ENCODE measurements at regions not wholly inside any gene's neighbourhood (a gene's known extent, or its start where the extent isn't known, plus 50 kb on each side); places are given as distances from the start of the nearest gene placed in this dataset.

DNA sequence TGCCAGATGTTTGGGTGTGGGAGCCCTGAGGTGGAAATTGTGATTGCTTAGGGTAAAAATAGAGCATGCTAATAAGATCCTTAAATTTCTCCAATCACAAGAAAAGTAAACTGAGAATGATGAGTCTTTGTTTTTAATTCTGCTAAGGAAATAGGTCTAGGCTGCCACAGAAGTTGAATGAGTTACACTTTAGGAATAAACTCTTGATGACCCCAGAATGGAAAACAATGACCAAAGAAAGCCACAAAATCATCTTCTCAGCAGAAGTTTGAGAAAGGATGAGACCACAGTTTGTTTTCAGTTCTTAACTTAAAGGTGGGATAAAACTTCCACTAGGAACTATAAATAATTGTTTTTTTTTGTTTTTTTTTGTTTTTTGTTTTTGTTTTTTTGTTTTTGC lies 164.6 kb upstream of the BCL6 start (continued):
- TF ChIP-seq, protein P1, sequence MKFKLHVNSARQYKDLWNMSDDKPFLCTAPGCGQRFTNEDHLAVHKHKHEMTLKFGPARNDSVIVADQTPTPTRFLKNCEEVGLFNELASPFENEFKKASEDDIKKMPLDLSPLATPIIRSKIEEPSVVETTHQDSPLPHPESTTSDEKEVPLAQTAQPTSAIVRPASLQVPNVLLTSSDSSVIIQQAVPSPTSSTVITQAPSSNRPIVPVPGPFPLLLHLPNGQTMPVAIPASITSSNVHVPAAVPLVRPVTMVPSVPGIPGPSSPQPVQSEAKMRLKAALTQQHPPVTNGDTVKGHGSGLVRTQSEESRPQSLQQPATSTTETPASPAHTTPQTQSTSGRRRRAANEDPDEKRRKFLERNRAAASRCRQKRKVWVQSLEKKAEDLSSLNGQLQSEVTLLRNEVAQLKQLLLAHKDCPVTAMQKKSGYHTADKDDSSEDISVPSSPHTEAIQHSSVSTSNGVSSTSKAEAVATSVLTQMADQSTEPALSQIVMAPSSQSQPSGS (IDR thresholded peaks at IDR 0.05; ENCODE audit: low read length), result no peak
- TF ChIP-seq SIN3A (IDR thresholded peaks at IDR 0.05; ENCODE audit: low read depth, low read length) (no peak), PML (IDR thresholded peaks at IDR 0.05; ENCODE audit: low read length) (no peak), NR2C1 (IDR thresholded peaks at IDR 0.05) (no peak)

GRCh38 chr3:187912007-187912406 lies 166.7 kb upstream of the BCL6 start:
- ChIA-PET POLR2A (no interaction called here), CTCF (no interaction called here), RAD21 (ENCODE audit: unreplicated experiment) (interaction anchor here (1.0 kb wide), 1 partner anchor 62 kb away, joined by 5 read pairs; no protein-coding TSS in a partner anchor), SMC1A (ENCODE audit: uncharacterized antibody, unreplicated experiment) (interaction anchor here (0.9 to 1.4 kb wide), 2 partner anchors 9 to 14 kb away, joined by 4 read pairs; no protein-coding TSS in a partner anchor)
- ATAC-seq, result no peak
- H3K27ac ChIP-seq (ENCODE audit: control insufficient read depth, insufficient read depth), result no peak overlapping the region
- no peak overlapping the region for H2AFZ ChIP-seq (ENCODE audit: control insufficient read depth, low read depth, low read length)
- TF ChIP-seq KDM1A (IDR thresholded peaks at IDR 0.05; ENCODE audit: borderline replicate concordance), result no peak
- TF ChIP-seq SPI1 (IDR thresholded peaks at IDR 0.05; ENCODE audit: borderline replicate concordance, insufficient read depth, low read depth, low read length), result no peak
- TF ChIP-seq SMC3 (IDR thresholded peaks at IDR 0.05; ENCODE audit: borderline replicate concordance, low read length), result no peak
- TF ChIP-seq SMAD5 (IDR thresholded peaks at IDR 0.05; ENCODE audit: low read depth), result no peak
- TF ChIP-seq MEF2A (IDR thresholded peaks at IDR 0.05; ENCODE audit: insufficient read depth, low read depth, low read length), result no peak
- TF ChIP-seq YY1 (IDR thresholded peaks at IDR 0.05; ENCODE audit: low read depth, low read length), result no peak
- TF ChIP-seq HSF1 (IDR thresholded peaks at IDR 0.05; ENCODE audit: low read depth, low read length), result no peak
- no peak for TF ChIP-seq NR2C2 (IDR thresholded peaks at IDR 0.05; ENCODE audit: borderline replicate concordance, control insufficient read depth, insufficient read length, low read depth)
- TF ChIP-seq, protein P2, sequence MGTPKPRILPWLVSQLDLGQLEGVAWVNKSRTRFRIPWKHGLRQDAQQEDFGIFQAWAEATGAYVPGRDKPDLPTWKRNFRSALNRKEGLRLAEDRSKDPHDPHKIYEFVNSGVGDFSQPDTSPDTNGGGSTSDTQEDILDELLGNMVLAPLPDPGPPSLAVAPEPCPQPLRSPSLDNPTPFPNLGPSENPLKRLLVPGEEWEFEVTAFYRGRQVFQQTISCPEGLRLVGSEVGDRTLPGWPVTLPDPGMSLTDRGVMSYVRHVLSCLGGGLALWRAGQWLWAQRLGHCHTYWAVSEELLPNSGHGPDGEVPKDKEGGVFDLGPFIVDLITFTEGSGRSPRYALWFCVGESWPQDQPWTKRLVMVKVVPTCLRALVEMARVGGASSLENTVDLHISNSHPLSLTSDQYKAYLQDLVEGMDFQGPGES (IDR thresholded peaks at IDR 0.05), result no peak
- TF ChIP-seq ZNF622 (IDR thresholded peaks at IDR 0.05), result no peak
- TF ChIP-seq PAX5 (IDR thresholded peaks at IDR 0.05; ENCODE audit: borderline replicate concordance, low read depth, low read length), result no peak
- no peak for TF ChIP-seq E2F4 (IDR thresholded peaks at IDR 0.05; ENCODE audit: low read depth, low read length)
- no peak for TF ChIP-seq EED (IDR thresholded peaks at IDR 0.05; ENCODE audit: low read depth)
- TF ChIP-seq HDGF (IDR thresholded peaks at IDR 0.05), result no peak
- TF ChIP-seq SIX5 (IDR thresholded peaks at IDR 0.05; ENCODE audit: low read depth, low read length, severe bottlenecking), result no peak
- TF ChIP-seq FOXM1 (IDR thresholded peaks at IDR 0.05; ENCODE audit: low read depth, low read length), result no peak
- TF ChIP-seq RAD51 (IDR thresholded peaks at IDR 0.05), result no peak
- no peak for TF ChIP-seq HCFC1 (IDR thresholded peaks at IDR 0.05; ENCODE audit: low read length)
- no peak for TF ChIP-seq PML (IDR thresholded peaks at IDR 0.05; ENCODE audit: low read length)
- peaks cover 0 to 6% of the 10 kb centered on the region in 2 experiments; a peak in 3 of 4 replicates for H3K27me3 ChIP-seq (replicated peaks in 1 of 2; ENCODE audit: control insufficient read depth in 2 of 2, insufficient read depth in 2 of 2, low read length in 1 of 2)
- intact Hi-C loops (cut with micrococcal nuclease; ENCODE audit: unreplicated experiment), result no loop called here
- WGBS (ENCODE audit: insufficient coverage, insufficient replicate concordance, low lambda C conversion rate, missing lambda C conversion rate), result 29% methylated on average over 3 of the region's 3 CpGs
- H3K4me3 ChIP-seq, result no peak overlapping the region
- no peak overlapping the region for H3K9ac ChIP-seq (ENCODE audit: control insufficient read depth, insufficient read depth, low read length)
- H3K9me3 ChIP-seq (replicated peaks; ENCODE audit: control insufficient read depth, insufficient read depth, low read length), result no peaks in the 10 kb centered on the region
- H3K79me2 ChIP-seq (ENCODE audit: control insufficient read depth, insufficient read depth, low read length), result no peaks in the 10 kb centered on the region
- H4K20me1 ChIP-seq (ENCODE audit: control insufficient read depth, insufficient read depth), result no peaks in the 10 kb centered on the region
- FAIRE-seq, result no peak
- no peak overlapping the region for H3K4me2 ChIP-seq (ENCODE audit: control insufficient read depth, insufficient read depth)
- in situ Hi-C loops (cut with MboI), result no loop called here
- BruUV-seq (replicated peaks), result no TSS peak
- no peaks in the 10 kb centered on the region for H3K4me1 ChIP-seq (ENCODE audit: control insufficient read depth, insufficient read depth, low read length)
- H3K36me3 ChIP-seq (ENCODE audit: control insufficient read depth in 2 of 2, insufficient read depth in 2 of 2, low read length in 1 of 2), result no peaks in the 10 kb centered on the region
- DNase-seq (ENCODE audit: low read depth, low spot score), result no peak
